PC-9 (cell line): ENCODE measurements at regions not wholly inside any gene's neighbourhood (a gene's known extent, or its start where the extent isn't known, plus 50 kb on each side); places are given as distances from the start of the nearest gene placed in this dataset.

Experiments
- CTCF ChIP-seq: fragments of 200-600 bp; sonication (generic); conservative IDR thresholded peaks from 2 replicates; pipeline ENCODE4 v1.6.1; 2017; ENCODE audit warnings: mixed run types, antibody characterized with exemption, mild to moderate bottlenecking, moderate library complexity
- EZH2 ChIP-seq: fragments of 200-600 bp; sonication (generic); IDR thresholded peaks from 2 replicates; pipeline ENCODE4 v1.8.0; 2017; ENCODE audit warnings: antibody characterized with exemption, low read depth

- TF ChIP-seq CTCF (no peak), EZH2 (no peak)
These were observed 80.3 kb upstream of the CRHR1 start for GRCh38 chr17:45703806-45704205.
